ENCODE measurements at regions not wholly inside any gene's neighbourhood (a gene's known extent, or its start where the extent isn't known, plus 50 kb on each side); places are given as distances from the start of the nearest gene placed in this dataset.

DNA sequence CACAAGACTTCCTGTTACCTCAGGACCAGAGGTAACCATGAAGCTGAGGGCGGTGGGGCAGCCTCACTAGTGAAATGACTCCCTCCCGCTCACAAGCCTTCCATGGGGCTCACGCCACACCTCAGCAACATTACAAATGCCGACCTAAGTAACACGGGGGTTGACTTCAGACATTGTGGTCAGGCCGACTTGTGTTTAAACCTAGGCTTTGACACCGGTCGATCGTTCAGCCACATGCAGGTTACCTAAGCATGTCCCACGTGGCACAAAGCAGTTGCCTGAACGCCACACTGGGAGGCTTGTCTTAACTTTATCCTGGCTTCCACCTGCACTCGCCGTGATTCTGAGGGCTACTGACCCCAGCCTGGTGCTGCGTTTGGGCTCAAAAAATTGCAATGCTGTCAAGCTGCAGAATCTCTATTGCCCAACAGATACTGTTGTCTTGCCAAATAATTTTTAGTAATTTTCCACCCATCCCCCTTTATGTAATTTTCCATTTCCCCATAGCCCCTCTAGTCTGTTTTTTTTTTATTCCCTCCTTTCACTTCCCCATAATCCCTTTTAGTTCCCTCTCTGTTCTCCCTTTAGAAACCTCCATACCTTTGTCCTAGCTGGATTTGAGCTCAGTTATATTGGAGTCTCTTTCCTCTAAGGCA is 158.6 kb upstream of the RGMA start:
- 45% methylated on average over 14 of the region's 14 CpGs for WGBS (ENCODE audit: insufficient coverage, insufficient replicate concordance, low lambda C conversion rate, missing lambda C conversion rate)
- Histone ChIP-seq H3K9me3 (replicated peaks; ENCODE audit: control insufficient read depth, insufficient read depth, low read length) (no peaks in the 10 kb centered on the region), H2AFZ (ENCODE audit: control insufficient read depth, low read depth, low read length) (no peak overlapping the region), H3K4me3 (no peak overlapping the region), H4K20me1 (ENCODE audit: control insufficient read depth, insufficient read depth) (no peaks in the 10 kb centered on the region), H3K27me3 (replicated peaks in 1 of 2; ENCODE audit: control insufficient read depth in 2 of 2, insufficient read depth in 2 of 2, low read length in 1 of 2) (no peaks in the 10 kb centered on the region; a peak in 2 of 4 replicates), H3K79me2 (ENCODE audit: control insufficient read depth, insufficient read depth, low read length) (no peaks in the 10 kb centered on the region), H3K4me2 (ENCODE audit: control insufficient read depth, insufficient read depth) (no peak overlapping the region), H3K27ac (ENCODE audit: control insufficient read depth, insufficient read depth) (no peak overlapping the region), H3K4me1 (ENCODE audit: control insufficient read depth, insufficient read depth, low read length) (no peaks in the 10 kb centered on the region), H3K9ac (ENCODE audit: control insufficient read depth, insufficient read depth, low read length) (no peak overlapping the region), H3K36me3 (ENCODE audit: control insufficient read depth in 2 of 2, insufficient read depth in 2 of 2, low read length in 1 of 2) (no peaks in the 10 kb centered on the region)
- RAD21 ChIA-PET (ENCODE audit: unreplicated experiment): no interaction called here
- ATAC-seq: no peak
- DNase-seq (ENCODE audit: low read depth, low spot score): no peak
- intact Hi-C loops (cut with micrococcal nuclease; ENCODE audit: unreplicated experiment) (no loop called here), in situ Hi-C loops (cut with MboI) (no loop called here)
- POLR2A ChIA-PET: no interaction called here
- no peak for FAIRE-seq
- BruUV-seq (replicated peaks): no TSS peak
- TF ChIP-seq CEBPB (IDR thresholded peaks at IDR 0.05; ENCODE audit: borderline replicate concordance in 1 of 2, low read depth in 2 of 2, low read length in 2 of 2): no peak
- no peak for TF ChIP-seq RELA (IDR thresholded peaks at IDR 0.05; ENCODE audit: borderline replicate concordance, partially characterized antibody)
- TF ChIP-seq SKIL (IDR thresholded peaks at IDR 0.05; ENCODE audit: low read depth, poor library complexity, severe bottlenecking): no peak
- TF ChIP-seq SMAD1 (IDR thresholded peaks at IDR 0.05; ENCODE audit: low read depth, partially characterized antibody): no peak
- SMC1A ChIA-PET (ENCODE audit: uncharacterized antibody, unreplicated experiment): no interaction called here
- CTCF ChIA-PET: no interaction called here

Measured in GM12878 (cell line).